DMS79 treated with DMSO at 0.1 percent for 48 hours (cell line): ENCODE measurements at regions not wholly inside any gene's neighbourhood (a gene's known extent, or its start where the extent isn't known, plus 50 kb on each side); places are given as distances from the start of the nearest gene placed in this dataset.

ENCODE experiments used
- DNase-seq: peaks from one replicate; lab custom pipeline; 2025; lab: John Stamatoyannopoulos, UW

- no peak for DNase-seq
These were observed 344.8 kb downstream of the THBS2 start for GRCh38 chr6:168908887-168909286.

GRCh38 chr6:168908166-168908565, 345.5 kb downstream of the THBS2 start:
- no peak for DNase-seq

GRCh38 chr6:168906391-168906790, 347.3 kb downstream of the THBS2 start:
- DNase-seq, result no peak

GRCh38 chr6:168905451-168906090, 348.1 kb downstream of the THBS2 start:
- DNase-seq, result no peak

GRCh38 chr6:168903613-168904345, 349.9 kb downstream of the THBS2 start:
- DNase-seq, result no peak

GRCh38 chr6:168902075-168902474, 351.6 kb downstream of the THBS2 start:
- DNase-seq, result no peak

GRCh38 chr6:168901076-168901475, 352.6 kb downstream of the THBS2 start:
- DNase-seq, result no peak

- DNase-seq, result no peak
These were observed 357.3 kb downstream of the THBS2 start for GRCh38 chr6:168896321-168896720.

- DNase-seq, result peak; percentile 58
These were observed 358.4 kb downstream of the THBS2 start for GRCh38 chr6:168895102-168895812.

- no peak for DNase-seq
These were observed 361.6 kb downstream of the THBS2 start for GRCh38 chr6:168892031-168892430.

- DNase-seq, result no peak
These were observed 362.7 kb downstream of the THBS2 start for GRCh38 chr6:168890981-168891365.

GRCh38 chr6:168890306-168890980, 363.2 kb downstream of the THBS2 start:
- DNase-seq, result no peak

GRCh38 chr6:168888786-168889345, 364.8 kb downstream of the THBS2 start:
- no peak for DNase-seq

- DNase-seq, result no peak
These were observed 365.5 kb downstream of the THBS2 start for GRCh38 chr6:168888102-168888501.

GRCh38 chr6:168887621-168888020, 366.0 kb downstream of the THBS2 start:
- DNase-seq, result no peak

- no peak for DNase-seq
These were observed 366.7 kb downstream of the THBS2 start for GRCh38 chr6:168886964-168887363.

- no peak for DNase-seq
These were observed 367.6 kb downstream of the THBS2 start for GRCh38 chr6:168885751-168886742.

- DNase-seq, result no peak
These were observed 368.4 kb downstream of the THBS2 start for GRCh38 chr6:168885196-168885595.

- peak; percentile 29 for DNase-seq
These were observed 369.0 kb downstream of the THBS2 start for GRCh38 chr6:168884646-168885086.

GRCh38 chr6:168884050-168884645, 369.5 kb downstream of the THBS2 start:
- DNase-seq, result no peak
